GM13977 (cell line): ENCODE measurements at regions not wholly inside any gene's neighbourhood (a gene's known extent, or its start where the extent isn't known, plus 50 kb on each side); places are given as distances from the start of the nearest gene placed in this dataset.

Source experiments
- DNase-seq: peaks from one replicate; pipeline ENCODE4 v3.0.0; 2012; ENCODE audit warnings: low spot score
- in situ Hi-C: fragments of 300-500 bp; cut with MboI; formaldehyde crosslinking; loops from one replicate; pipeline ENCODE4 v1.12.0; 2022; ENCODE audit warnings: low sequenced_read_pairs, low pct_unique_long_range_greater_than_20kb, mixed read lengths, inconsistent platforms; ENCODE audit not compliant: unreplicated experiment
- TF ChIP-seq, protein P1 (sequence below): IDR thresholded peaks from 2 replicates; pipeline ENCODE4 v1.5.1; 2012; ENCODE audit warnings: mild to moderate bottlenecking, control low read depth; ENCODE audit not compliant: insufficient read depth; ENCODE audit errors: extremely low read depth, missing control alignments

DNA sequence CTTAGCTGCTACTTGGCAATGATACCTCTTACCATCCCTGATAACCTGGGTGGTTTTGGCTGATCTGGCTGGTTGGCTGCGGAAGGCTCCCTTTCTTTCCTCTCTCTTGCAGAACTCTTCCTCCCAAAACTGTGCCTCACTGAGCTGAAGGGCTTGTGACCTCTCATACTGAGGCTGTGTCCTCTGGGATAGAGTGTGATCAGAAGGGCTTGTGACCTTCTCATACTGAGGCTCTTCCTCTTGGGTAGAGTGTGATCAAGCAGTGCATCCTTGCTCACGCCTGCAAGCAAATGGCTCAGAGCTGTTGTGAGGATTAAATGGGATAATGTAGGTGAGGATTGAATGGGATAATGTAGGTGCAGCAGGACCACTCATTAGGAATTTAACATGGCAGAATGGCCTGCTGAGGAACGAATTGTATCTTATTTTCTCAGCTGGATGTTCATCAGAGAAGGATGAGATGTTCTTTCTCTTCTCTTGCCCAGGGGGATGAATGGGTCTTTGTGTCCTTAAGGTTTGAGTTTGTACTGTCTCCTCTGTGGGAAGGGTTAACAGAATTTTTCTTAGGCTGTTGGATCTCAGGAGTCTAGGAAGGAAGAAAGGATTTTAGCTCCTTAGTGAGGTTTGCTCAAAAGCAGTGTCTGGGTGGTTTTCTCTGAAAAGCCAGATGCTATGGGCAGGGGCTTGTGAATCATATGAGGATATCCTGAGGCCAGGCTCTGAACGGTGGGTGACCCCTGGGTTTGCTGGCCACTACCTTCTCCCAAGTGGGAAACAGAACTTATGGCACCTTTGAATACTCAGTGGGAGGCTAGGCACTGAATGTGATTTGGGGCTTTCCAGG, 130.0 kb upstream of the HS3ST2 start:
- no peak for DNase-seq
- TF ChIP-seq, protein P1, sequence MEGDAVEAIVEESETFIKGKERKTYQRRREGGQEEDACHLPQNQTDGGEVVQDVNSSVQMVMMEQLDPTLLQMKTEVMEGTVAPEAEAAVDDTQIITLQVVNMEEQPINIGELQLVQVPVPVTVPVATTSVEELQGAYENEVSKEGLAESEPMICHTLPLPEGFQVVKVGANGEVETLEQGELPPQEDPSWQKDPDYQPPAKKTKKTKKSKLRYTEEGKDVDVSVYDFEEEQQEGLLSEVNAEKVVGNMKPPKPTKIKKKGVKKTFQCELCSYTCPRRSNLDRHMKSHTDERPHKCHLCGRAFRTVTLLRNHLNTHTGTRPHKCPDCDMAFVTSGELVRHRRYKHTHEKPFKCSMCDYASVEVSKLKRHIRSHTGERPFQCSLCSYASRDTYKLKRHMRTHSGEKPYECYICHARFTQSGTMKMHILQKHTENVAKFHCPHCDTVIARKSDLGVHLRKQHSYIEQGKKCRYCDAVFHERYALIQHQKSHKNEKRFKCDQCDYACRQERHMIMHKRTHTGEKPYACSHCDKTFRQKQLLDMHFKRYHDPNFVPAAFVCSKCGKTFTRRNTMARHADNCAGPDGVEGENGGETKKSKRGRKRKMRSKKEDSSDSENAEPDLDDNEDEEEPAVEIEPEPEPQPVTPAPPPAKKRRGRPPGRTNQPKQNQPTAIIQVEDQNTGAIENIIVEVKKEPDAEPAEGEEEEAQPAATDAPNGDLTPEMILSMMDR: no peak
- in situ Hi-C loops: no loop called here

DNA sequence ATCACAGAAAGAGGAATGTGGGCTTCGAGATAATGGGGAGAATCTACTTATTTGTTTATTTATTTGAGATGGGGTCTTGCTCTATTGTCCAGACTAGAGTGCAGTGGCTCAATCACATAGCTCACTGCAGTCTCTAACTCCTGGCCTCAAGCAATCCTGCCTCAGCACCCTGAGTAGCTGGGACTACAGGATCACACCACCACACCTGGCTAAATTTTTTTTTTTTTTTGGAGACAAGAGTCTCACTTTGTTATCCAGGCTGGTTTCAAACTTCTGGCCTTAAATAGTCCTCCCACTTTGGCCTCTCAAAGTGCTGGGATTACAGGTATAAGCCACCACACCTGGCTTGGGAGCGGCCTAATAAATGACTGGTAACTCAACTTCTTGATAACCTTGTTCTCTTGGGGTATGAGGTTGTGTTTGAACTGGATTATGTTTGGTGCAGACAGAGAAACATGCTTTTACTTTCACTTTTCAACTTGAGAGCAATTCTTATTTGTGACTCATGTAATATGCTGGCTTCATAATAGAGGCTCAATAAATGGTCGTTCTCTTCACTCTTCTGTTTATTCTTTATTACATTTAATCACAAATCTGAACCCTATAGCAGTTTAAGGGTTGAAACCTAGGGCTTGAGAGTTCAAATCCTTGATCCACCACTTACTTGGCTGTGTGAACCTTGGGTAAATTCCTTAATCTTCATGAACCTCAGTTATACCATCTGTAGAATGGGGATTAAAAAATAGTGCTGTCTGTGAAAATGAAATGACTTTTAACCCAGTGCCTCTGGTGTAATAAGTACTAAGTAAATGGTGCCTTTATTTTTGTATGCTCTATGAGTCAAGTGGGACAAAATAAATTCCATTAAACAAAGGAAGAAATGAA, 129.1 kb upstream of the HS3ST2 start:
- no peak for DNase-seq
- in situ Hi-C loops: no loop called here
- TF ChIP-seq, protein P1: no peak

DNA sequence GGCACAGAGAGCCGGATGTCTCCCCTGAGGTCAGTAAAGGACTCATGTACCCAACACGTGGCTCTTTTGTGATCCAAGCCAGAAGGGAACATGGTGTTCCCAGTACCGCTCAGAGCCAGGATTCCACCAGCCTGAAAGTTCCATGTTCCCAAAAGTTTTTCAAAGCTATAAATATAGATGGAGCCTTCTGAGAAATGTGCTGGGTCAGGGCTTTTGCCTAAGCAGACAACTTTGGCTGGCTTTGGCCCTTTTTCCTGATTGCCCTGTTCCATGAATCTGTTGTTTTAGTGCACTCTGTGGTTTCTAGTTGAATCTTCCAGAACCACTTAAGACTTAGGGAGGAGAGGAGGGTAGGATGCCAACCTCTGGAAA, 128.5 kb upstream of the HS3ST2 start:
- DNase-seq: no peak
- in situ Hi-C loops: no loop called here
- TF ChIP-seq, protein P1: no peak

DNA sequence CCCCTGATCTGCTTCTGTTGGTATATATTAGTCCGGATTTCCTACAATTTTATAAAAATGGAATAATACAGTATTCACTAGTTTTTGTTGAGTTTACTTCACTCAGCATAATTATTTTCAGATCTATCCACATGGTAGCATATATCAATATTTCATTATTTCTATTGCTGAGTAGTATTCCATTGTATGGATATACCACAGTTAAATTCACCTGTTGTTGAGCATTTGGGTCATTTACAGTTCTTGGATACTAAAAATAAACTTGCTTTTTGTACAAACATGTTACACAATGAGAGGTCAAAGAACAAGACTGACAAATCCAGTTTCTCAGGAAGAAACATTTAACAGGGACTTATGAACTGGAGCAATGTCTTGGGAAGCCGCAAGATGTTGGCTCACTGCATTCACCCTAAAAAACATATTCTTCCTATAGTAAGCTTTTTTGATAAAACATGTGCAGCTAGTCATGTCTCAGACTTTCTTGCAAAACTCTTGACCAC, 126.9 kb upstream of the HS3ST2 start:
- in situ Hi-C loops: no loop called here
- TF ChIP-seq, protein P1: no peak
- DNase-seq: no peak

DNA sequence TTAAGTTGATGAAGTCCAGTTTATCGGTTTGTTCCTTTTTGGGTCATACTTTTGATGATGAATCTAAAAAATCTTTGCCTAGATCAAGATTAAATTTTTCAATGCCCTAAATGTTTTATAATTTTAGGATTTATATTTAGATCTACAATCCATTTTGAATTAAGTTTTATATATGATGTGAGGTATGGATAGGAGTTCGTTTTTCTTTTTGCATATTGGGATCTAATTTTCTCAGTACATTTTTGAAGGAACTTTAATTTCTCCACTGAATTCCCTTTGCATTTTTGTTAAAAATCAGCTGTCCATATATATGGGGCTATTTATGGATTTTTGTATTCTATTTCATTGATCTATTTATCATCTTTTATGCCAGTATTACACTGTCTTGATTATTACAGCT, 125.5 kb upstream of the HS3ST2 start:
- DNase-seq: no peak
- in situ Hi-C loops: no loop called here
- TF ChIP-seq, protein P1: no peak

DNA sequence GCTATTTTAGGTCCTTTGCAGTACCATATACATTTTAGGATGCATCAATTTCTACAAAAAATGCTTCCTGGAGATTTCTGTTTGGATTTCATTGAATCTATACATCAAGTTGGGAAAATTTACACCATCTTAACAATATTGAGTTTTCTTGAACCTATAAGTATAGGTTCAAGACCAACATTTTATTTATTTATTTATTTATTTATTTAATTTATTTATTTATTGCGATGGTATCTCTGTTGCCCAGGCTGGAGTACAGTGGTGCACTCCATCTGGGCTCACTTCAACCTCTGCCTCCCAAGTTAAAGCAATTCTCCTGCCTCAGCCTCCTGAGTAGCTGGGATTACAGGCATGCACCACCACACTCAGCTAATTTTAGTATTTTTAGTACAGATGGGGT, 125.0 kb upstream of the HS3ST2 start:
- TF ChIP-seq, protein P1: no peak
- DNase-seq: no peak
- in situ Hi-C loops: no loop called here
